ENCODE measurements at regions not wholly inside any gene's neighbourhood (a gene's known extent, or its start where the extent isn't known, plus 50 kb on each side); places are given as distances from the start of the nearest gene placed in this dataset.

DNA sequence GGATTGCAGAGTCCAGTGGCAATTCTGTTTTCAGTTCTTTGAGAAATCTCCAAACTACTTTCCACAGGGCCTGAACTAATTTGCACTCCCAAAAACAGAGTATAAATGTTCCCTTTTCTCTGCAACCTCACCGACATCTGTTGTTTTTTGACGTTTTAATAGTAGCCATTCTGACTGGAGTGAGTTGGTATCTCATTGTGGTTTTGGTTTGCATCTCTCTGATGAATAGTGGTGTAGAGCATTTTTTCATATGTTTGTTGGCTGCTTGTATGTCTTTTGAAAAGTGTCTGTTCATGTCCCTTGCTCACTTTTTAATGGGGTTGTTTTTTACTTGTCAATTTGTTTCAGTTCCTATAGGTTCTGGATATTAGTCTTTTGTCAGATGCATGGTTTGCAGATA is 72.6 kb downstream of the PALM2AKAP2 start:
- no peak for DNase-seq
- H3K4me1 Mint-ChIP-seq, result peaks cover 14% of the 10 kb centered on the region
- H3K27ac Mint-ChIP-seq, result peak overlapping the region; percentile 20
- TF ChIP-seq, protein P1, sequence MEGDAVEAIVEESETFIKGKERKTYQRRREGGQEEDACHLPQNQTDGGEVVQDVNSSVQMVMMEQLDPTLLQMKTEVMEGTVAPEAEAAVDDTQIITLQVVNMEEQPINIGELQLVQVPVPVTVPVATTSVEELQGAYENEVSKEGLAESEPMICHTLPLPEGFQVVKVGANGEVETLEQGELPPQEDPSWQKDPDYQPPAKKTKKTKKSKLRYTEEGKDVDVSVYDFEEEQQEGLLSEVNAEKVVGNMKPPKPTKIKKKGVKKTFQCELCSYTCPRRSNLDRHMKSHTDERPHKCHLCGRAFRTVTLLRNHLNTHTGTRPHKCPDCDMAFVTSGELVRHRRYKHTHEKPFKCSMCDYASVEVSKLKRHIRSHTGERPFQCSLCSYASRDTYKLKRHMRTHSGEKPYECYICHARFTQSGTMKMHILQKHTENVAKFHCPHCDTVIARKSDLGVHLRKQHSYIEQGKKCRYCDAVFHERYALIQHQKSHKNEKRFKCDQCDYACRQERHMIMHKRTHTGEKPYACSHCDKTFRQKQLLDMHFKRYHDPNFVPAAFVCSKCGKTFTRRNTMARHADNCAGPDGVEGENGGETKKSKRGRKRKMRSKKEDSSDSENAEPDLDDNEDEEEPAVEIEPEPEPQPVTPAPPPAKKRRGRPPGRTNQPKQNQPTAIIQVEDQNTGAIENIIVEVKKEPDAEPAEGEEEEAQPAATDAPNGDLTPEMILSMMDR (IDR thresholded peaks at IDR 0.05), result no peak
- H3K36me3 Mint-ChIP-seq (ENCODE audit: low read depth), result peaks cover 19% of the 10 kb centered on the region
- H3K4me3 Mint-ChIP-seq, result no peak overlapping the region
- no peaks in the 10 kb centered on the region for H3K27me3 Mint-ChIP-seq (ENCODE audit: low read depth, poor library complexity)
- H3K9me3 Mint-ChIP-seq, result peaks cover 14% of the 10 kb centered on the region

DNA sequence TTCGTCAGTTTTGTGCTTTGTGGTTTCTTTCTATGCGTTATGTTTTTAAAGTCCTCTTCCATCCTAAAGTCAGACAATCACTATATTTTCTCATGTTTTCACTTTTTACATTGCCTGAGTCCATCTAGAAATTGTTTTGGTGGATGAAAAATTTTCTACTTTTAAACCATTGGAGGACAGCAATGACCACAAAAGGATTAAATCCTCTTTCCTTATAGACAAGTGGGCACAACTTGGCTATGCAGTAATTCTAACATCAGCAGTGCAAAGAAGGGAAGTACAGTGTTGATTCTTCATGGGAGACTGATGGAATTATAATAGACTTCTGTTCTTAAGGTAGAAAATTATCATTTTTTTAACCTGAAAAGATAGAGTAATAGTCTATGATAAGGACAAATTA is 75.5 kb downstream of the PALM2AKAP2 start:
- Mint-ChIP-seq H3K27ac (no peak overlapping the region), H3K4me3 (no peak overlapping the region), H3K36me3 (ENCODE audit: low read depth) (peaks cover 15% of the 10 kb centered on the region), H3K9me3 (peaks cover 14% of the 10 kb centered on the region), H3K27me3 (ENCODE audit: low read depth, poor library complexity) (no peaks in the 10 kb centered on the region), H3K4me1 (peaks cover 14% of the 10 kb centered on the region)
- DNase-seq, result no peak
- TF ChIP-seq, protein P1 (IDR thresholded peaks at IDR 0.05), result no peak

DNA sequence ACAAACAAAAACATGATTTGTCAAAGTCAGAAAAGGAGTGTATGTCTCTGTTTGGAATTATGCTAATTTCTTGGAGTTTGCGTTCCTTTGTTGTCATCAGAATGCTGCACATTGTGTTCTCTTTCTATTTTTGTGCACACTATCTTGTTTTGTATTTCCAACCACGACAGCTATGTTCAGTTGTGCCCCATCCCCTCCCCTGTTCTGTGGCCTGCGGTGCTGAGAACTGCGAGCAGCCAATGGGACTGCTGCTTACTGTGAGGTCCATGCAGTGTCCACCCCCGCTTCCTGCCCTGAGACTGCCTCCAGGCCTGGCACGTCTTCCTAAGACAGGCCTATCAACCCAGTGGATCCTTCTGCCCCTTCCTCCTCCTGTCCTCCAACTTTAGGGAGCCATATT is 76.8 kb downstream of the PALM2AKAP2 start:
- peaks cover 9% of the 10 kb centered on the region for H3K9me3 Mint-ChIP-seq
- H3K27me3 Mint-ChIP-seq (ENCODE audit: low read depth, poor library complexity), result no peaks in the 10 kb centered on the region
- H3K4me3 Mint-ChIP-seq, result no peak overlapping the region
- no peak overlapping the region for H3K27ac Mint-ChIP-seq
- peak; percentile 4 for DNase-seq
- H3K36me3 Mint-ChIP-seq (ENCODE audit: low read depth), result peaks cover 9% of the 10 kb centered on the region
- TF ChIP-seq, protein P1 (IDR thresholded peaks at IDR 0.05), result no peak
- peaks cover 14% of the 10 kb centered on the region for H3K4me1 Mint-ChIP-seq

DNA sequence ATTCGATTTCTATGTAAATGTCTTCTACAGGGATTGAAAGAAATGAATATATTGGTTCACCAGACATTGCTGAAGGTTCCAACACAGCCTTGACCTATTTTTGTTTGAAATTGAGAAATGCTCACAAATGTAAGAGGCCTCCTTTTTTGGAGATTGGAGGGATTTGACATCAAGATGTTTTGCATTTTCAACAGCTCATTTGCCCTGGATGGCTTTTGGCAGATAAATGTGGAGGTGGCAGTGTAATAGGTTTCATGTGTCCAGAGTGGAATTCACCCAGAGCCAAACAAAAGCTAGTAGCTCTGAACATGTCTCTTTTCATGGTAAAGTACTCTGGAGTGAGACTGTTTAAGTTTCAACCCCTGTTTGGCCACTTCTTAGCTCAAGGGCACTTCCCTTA is 77.3 kb downstream of the PALM2AKAP2 start:
- Mint-ChIP-seq H3K36me3 (ENCODE audit: low read depth) (peaks cover 5% of the 10 kb centered on the region), H3K4me3 (no peak overlapping the region), H3K9me3 (peaks cover 6% of the 10 kb centered on the region), H3K27me3 (ENCODE audit: low read depth, poor library complexity) (no peaks in the 10 kb centered on the region), H3K27ac (no peak overlapping the region), H3K4me1 (peaks cover 14% of the 10 kb centered on the region)
- DNase-seq, result no peak
- TF ChIP-seq, protein P1 (IDR thresholded peaks at IDR 0.05), result no peak

DNA sequence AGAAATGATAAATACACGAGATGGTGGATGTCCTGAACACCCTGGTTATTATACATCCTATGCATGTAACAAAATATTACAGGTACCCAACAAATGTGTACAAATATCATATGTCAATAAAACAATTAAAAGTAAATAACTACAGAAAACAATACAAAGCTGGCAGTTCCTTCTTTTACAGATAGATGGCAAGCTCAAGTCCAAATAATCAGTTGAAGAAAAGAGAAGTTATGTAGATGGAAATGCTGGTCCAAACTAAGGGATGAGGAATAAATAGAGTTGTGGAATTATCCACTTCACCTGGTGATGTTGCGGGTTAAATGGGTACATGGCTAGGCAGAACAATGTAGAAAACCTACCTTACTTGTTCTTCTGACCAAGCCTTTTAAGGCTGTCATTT is 79.4 kb downstream of the PALM2AKAP2 start:
- Mint-ChIP-seq H3K4me3 (no peak overlapping the region), H3K4me1 (peaks cover 14% of the 10 kb centered on the region), H3K9me3 (peaks cover 4% of the 10 kb centered on the region), H3K36me3 (ENCODE audit: low read depth) (peaks cover 5% of the 10 kb centered on the region), H3K27ac (no peak overlapping the region), H3K27me3 (ENCODE audit: low read depth, poor library complexity) (no peaks in the 10 kb centered on the region)
- no peak for DNase-seq
- TF ChIP-seq, protein P1 (IDR thresholded peaks at IDR 0.05), result no peak

DNA sequence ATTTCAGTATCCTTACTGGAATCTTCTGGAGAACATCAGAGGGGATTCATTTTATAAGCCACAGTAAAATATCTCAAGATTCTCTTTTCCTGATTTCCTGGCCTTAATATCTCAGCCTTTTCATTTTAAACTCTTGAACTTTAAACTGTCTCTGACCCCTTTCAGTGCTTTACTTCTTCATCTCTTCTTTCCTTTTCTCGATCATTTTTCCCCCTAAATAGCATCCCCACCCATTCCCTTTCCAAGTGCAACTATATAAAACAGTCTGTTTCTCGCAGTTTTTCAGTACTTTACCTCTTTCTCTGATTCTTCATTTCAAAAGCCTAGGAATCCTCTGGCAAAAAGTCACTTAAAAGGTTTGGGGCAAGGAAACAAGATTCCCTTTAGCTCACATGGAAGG is 80.5 kb downstream of the PALM2AKAP2 start:
- H3K9me3 Mint-ChIP-seq, result peaks cover 5% of the 10 kb centered on the region
- H3K27me3 Mint-ChIP-seq (ENCODE audit: low read depth, poor library complexity), result no peaks in the 10 kb centered on the region
- no peak overlapping the region for H3K4me3 Mint-ChIP-seq
- TF ChIP-seq, protein P1 (IDR thresholded peaks at IDR 0.05), result no peak
- H3K36me3 Mint-ChIP-seq (ENCODE audit: low read depth), result peaks cover 5% of the 10 kb centered on the region
- no peak for DNase-seq
- H3K4me1 Mint-ChIP-seq, result peaks cover 14% of the 10 kb centered on the region
- no peak overlapping the region for H3K27ac Mint-ChIP-seq
